Astrocyte (in vitro differentiated cells and primary cell): ENCODE measurements at regions not wholly inside any gene's neighbourhood (a gene's known extent, or its start where the extent isn't known, plus 50 kb on each side); places are given as distances from the start of the nearest gene placed in this dataset.

Source experiments
- DNase-seq: peaks from one replicate; pipeline ENCODE4 v3.0.0-alpha.2; 2010; ENCODE audit warnings: low read depth
- FAIRE-seq: peaks from 2 replicates; lab custom pipeline; 2011; peaks lifted over from hg19 to GRCh38; lab: Jason Lieb, UNC
- H2AFZ ChIP-seq: 2 replicates; pipeline ENCODE4 v1.6.0; 2012; ENCODE audit warnings: low read depth, low read length, inconsistent platforms
- H3K27ac ChIP-seq: 2 replicates; pipeline ENCODE4 v1.5.1; 2011; ENCODE audit warnings: low read depth, low read length, inconsistent platforms
- H3K27me3 ChIP-seq: 2 replicates; pipeline ENCODE4 v1.6.0; 2011; ENCODE audit warnings: low read length, inconsistent platforms; ENCODE audit not compliant: insufficient read depth
- H3K36me3 ChIP-seq: 2 replicates; pipeline ENCODE4 v1.5.1; 2011; ENCODE audit warnings: low read length, inconsistent platforms; ENCODE audit not compliant: insufficient read depth
- H3K4me1 ChIP-seq: 2 replicates; pipeline ENCODE4 v1.5.1; 2011; ENCODE audit warnings: low read length, inconsistent platforms; ENCODE audit not compliant: insufficient read depth
- H3K4me2 ChIP-seq: 2 replicates; pipeline ENCODE4 v1.6.0; 2012; ENCODE audit warnings: low read length, inconsistent platforms
- H3K4me3 ChIP-seq: 2 replicates; pipeline ENCODE4 v1.5.1; 2011; ENCODE audit warnings: low read depth, mild to moderate bottlenecking, low read length, inconsistent platforms; ENCODE audit not compliant: insufficient read depth
- H3K79me2 ChIP-seq: 2 replicates; pipeline ENCODE4 v1.6.0; 2012; ENCODE audit warnings: mild to moderate bottlenecking, low read length, inconsistent platforms; ENCODE audit not compliant: insufficient read depth
- H3K9ac ChIP-seq: 2 replicates; pipeline ENCODE4 v1.6.0; 2012; ENCODE audit warnings: mild to moderate bottlenecking, low read length, inconsistent platforms
- H3K9me3 ChIP-seq: 2 replicates; pipeline ENCODE4 v1.5.1; 2012; ENCODE audit warnings: low read depth, mild to moderate bottlenecking, low read length, inconsistent platforms; ENCODE audit not compliant: insufficient read depth
- H4K20me1 ChIP-seq: 2 replicates; pipeline ENCODE4 v1.6.0; 2012; ENCODE audit warnings: low read length, inconsistent platforms; ENCODE audit not compliant: insufficient read depth
- H3K27ac Mint-ChIP-seq: one replicate; pipeline ENCODE4 v1.8.0; 2021; ENCODE audit warnings: mild to moderate bottlenecking, mixed read lengths; ENCODE audit not compliant: unreplicated experiment
- H3K27me3 Mint-ChIP-seq: one replicate; pipeline ENCODE4 v1.8.0; 2021; ENCODE audit warnings: low read depth, mixed read lengths; ENCODE audit not compliant: unreplicated experiment
- H3K36me3 Mint-ChIP-seq: one replicate; pipeline ENCODE4 v1.8.0; 2021; ENCODE audit warnings: low read depth, mixed read lengths; ENCODE audit not compliant: unreplicated experiment
- H3K4me1 Mint-ChIP-seq: one replicate; pipeline ENCODE4 v1.8.0; 2021; ENCODE audit warnings: low read depth, mixed read lengths; ENCODE audit not compliant: unreplicated experiment
- H3K4me3 Mint-ChIP-seq: one replicate; pipeline ENCODE4 v1.8.0; 2021; ENCODE audit warnings: mild to moderate bottlenecking, moderate library complexity, mixed read lengths; ENCODE audit not compliant: unreplicated experiment
- H3K9me3 Mint-ChIP-seq: one replicate; pipeline ENCODE4 v1.8.0; 2021; ENCODE audit warnings: mild to moderate bottlenecking, mixed read lengths; ENCODE audit not compliant: unreplicated experiment
- CTCF ChIP-seq: IDR thresholded peaks from 2 replicates; pipeline ENCODE4 v1.5.1; 2011; ENCODE audit warnings: low read depth, mild to moderate bottlenecking, inconsistent platforms, low read length, moderate library complexity; ENCODE audit not compliant: insufficient read depth
- EZH2 ChIP-seq: IDR thresholded peaks from 2 replicates; pipeline ENCODE4 v1.6.1; 2012; ENCODE audit warnings: mild to moderate bottlenecking, low read length, inconsistent platforms; ENCODE audit not compliant: insufficient read depth

GRCh38 chr14:80056497-80056801, 154.9 kb downstream of the DIO2 start:
- H3K27me3 Mint-ChIP-seq = no peaks in the 10 kb centered on the region
- no peak for FAIRE-seq

GRCh38 chr14:80055667-80056496, 155.4 kb downstream of the DIO2 start:
- Histone ChIP-seq H3K4me2 (peak overlapping the region; percentile 2), H3K9ac (no peak overlapping the region), H2AFZ (peak overlapping the region; percentile 22), H4K20me1 (no peaks in the 10 kb centered on the region), H3K4me3 (no peak overlapping the region), H3K9me3 (no peaks in the 10 kb centered on the region), H3K27ac (no peak overlapping the region), H3K36me3 (no peaks in the 10 kb centered on the region), H3K79me2 (no peaks in the 10 kb centered on the region), H3K27me3 (no peaks in the 10 kb centered on the region), H3K4me1 (no peaks in the 10 kb centered on the region)
- no peak overlapping the region for H3K4me3 Mint-ChIP-seq
- no peak overlapping the region for H3K27ac Mint-ChIP-seq
- H3K9me3 Mint-ChIP-seq = no peaks in the 10 kb centered on the region
- no peaks in the 10 kb centered on the region for H3K27me3 Mint-ChIP-seq
- FAIRE-seq (no peak), DNase-seq (peak; percentile 46)
- peak; percentile 95 for TF ChIP-seq CTCF
- TF ChIP-seq EZH2 = no peak
- H3K36me3 Mint-ChIP-seq = no peaks in the 10 kb centered on the region
- peaks cover 2% of the 10 kb centered on the region for H3K4me1 Mint-ChIP-seq

More at GRCh38 chr14:80056497-80056801, 154.9 kb downstream of the DIO2 start:
- no peaks in the 10 kb centered on the region for H3K27me3 ChIP-seq
- DNase-seq = no peak
- H3K4me1 ChIP-seq = no peaks in the 10 kb centered on the region
- TF ChIP-seq CTCF = no peak
- no peak for TF ChIP-seq EZH2
- Mint-ChIP-seq H3K4me1 (peaks cover 2% of the 10 kb centered on the region), H3K9me3 (no peaks in the 10 kb centered on the region), H3K27ac (no peak overlapping the region), H3K36me3 (no peaks in the 10 kb centered on the region), H3K4me3 (no peak overlapping the region)
- no peaks in the 10 kb centered on the region for H3K79me2 ChIP-seq
- H3K27ac ChIP-seq = no peak overlapping the region
- peak overlapping the region; percentile 22 for H2AFZ ChIP-seq
- no peak overlapping the region for H3K9ac ChIP-seq
- no peak overlapping the region for H3K4me2 ChIP-seq
- H3K36me3 ChIP-seq = no peaks in the 10 kb centered on the region
- H3K9me3 ChIP-seq = no peaks in the 10 kb centered on the region
- no peak overlapping the region for H3K4me3 ChIP-seq
- H4K20me1 ChIP-seq = no peaks in the 10 kb centered on the region

- peaks cover 1% of the 10 kb centered on the region for H3K9me3 Mint-ChIP-seq
- DNase-seq = peak; percentile 18
- Histone ChIP-seq H3K27ac (no peak overlapping the region), H3K4me2 (peak overlapping the region; percentile 2), H2AFZ (no peak overlapping the region), H3K9me3 (no peaks in the 10 kb centered on the region), H3K9ac (no peak overlapping the region), H4K20me1 (no peaks in the 10 kb centered on the region), H3K36me3 (no peaks in the 10 kb centered on the region), H3K4me1 (no peaks in the 10 kb centered on the region), H3K27me3 (no peaks in the 10 kb centered on the region), H3K79me2 (no peaks in the 10 kb centered on the region), H3K4me3 (no peak overlapping the region)
- H3K27ac Mint-ChIP-seq = no peak overlapping the region
- H3K4me1 Mint-ChIP-seq = peaks cover 2% of the 10 kb centered on the region
- H3K4me3 Mint-ChIP-seq = no peak overlapping the region
- no peak for FAIRE-seq
- no peaks in the 10 kb centered on the region for H3K36me3 Mint-ChIP-seq
- no peaks in the 10 kb centered on the region for H3K27me3 Mint-ChIP-seq
- TF ChIP-seq CTCF = no peak
- no peak for TF ChIP-seq EZH2
Observed at GRCh38 chr14:80055226-80055625, 156.1 kb downstream of the DIO2 start.
